Stimulated activated effector memory CD8-positive, alpha-beta T cell treated with anti-CD3 and anti-CD28 coated beads, Interleukin-12 subunit alpha, Interleukin-12 subunit beta, amount 100 ng/mL, for 72 hours (primary cell): ENCODE measurements at regions not wholly inside any gene's neighbourhood (a gene's known extent, or its start where the extent isn't known, plus 50 kb on each side); places are given as distances from the start of the nearest gene placed in this dataset.
"Not testable (repeated sequence)": the region's sequence is repeated elsewhere in the genome, so short reads cannot be mapped to it uniquely, and the experiment has no call there.

Source experiments
- ATAC-seq: fragments of 150-1000 bp; cut with Tn5 transposase; 2 replicates; pipeline ENCODE4 v1.10.0; 2021
- DNase-seq, 2 donors: peaks; one replicate each; pipeline ENCODE4 v3.0.0; 2021 to 2022; ENCODE audit warnings: low spot score in 2 of 2
- H3K27ac Mint-ChIP-seq: one replicate; pipeline ENCODE4 v1.8.0; 2022; ENCODE audit warnings: mild to moderate bottlenecking, mixed read lengths
- H3K36me3 Mint-ChIP-seq: one replicate; pipeline ENCODE4 v1.8.0; 2022; ENCODE audit warnings: mild to moderate bottlenecking, mixed read lengths
- H3K4me1 Mint-ChIP-seq: one replicate; pipeline ENCODE4 v1.8.0; 2022; ENCODE audit warnings: mixed read lengths
- H3K4me3 Mint-ChIP-seq: one replicate; pipeline ENCODE4 v1.8.0; 2022; ENCODE audit warnings: mild to moderate bottlenecking, mixed read lengths
- H3K9me3 Mint-ChIP-seq: one replicate; pipeline ENCODE4 v1.8.0; 2022; ENCODE audit warnings: mixed read lengths

DNA sequence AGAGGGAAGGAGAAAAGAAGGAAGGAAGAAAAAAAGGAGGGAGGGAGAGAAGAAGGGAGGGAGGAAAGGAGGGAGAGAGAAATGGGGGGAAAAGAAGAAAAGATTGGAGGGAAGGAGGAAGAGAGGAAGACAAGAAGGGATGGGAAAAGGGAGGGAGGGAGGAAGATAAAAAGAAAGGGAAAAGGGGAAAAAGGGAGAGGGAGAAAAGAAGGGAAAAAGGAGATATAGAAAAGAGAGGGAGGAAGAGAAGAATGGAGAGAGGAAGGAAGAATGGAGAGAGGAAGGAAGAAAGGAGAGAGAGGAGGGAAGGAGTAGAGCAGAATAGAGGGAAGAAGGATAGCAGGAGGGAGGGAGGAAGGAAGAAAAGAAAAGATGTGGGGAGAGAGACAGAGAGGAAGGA is 334.6 kb downstream of the TSHZ3 start:
- H3K4me1 Mint-ChIP-seq, result no peaks in the 10 kb centered on the region
- DNase-seq (no peak), ATAC-seq (no peak)
- no peak overlapping the region for H3K27ac Mint-ChIP-seq
- no peak overlapping the region for H3K4me3 Mint-ChIP-seq
- H3K9me3 Mint-ChIP-seq, result no peaks in the 10 kb centered on the region
- no peaks in the 10 kb centered on the region for H3K36me3 Mint-ChIP-seq

DNA sequence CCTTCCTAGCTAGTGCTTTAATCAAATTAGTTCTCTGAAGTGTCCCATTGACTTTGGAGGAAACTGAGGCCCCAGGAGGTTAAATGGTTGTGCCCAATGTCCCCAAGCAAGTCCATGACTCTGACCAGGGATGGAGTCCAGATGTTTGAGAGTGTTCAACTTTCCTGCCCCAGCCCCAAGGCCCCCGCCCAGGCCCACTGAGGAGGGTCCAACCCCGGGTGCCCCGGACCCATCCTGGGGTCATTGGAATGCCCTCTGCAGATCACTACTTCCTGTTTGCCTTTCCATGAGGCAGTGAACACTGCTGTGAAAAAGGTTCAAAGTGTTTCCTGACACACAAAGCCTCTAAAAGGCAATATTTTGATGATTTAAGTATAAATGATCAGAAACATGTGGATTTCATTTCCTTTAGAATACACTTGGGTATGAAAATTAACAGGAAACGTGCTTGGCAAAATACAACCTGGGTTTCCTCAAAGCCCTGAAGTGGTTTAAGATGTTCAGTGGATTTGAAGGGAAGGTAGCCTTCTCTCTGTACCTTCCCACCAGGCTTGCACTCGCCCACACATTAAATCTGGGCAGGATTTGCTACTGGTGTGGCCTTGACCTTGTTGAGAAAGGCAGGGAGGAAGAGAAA is 335.7 kb downstream of the TSHZ3 start:
- Mint-ChIP-seq H3K4me3 (no peak overlapping the region), H3K36me3 (no peaks in the 10 kb centered on the region), H3K27ac (no peak overlapping the region), H3K4me1 (no peaks in the 10 kb centered on the region), H3K9me3 (no peaks in the 10 kb centered on the region)
- DNase-seq (no peak), ATAC-seq (no peak)

DNA sequence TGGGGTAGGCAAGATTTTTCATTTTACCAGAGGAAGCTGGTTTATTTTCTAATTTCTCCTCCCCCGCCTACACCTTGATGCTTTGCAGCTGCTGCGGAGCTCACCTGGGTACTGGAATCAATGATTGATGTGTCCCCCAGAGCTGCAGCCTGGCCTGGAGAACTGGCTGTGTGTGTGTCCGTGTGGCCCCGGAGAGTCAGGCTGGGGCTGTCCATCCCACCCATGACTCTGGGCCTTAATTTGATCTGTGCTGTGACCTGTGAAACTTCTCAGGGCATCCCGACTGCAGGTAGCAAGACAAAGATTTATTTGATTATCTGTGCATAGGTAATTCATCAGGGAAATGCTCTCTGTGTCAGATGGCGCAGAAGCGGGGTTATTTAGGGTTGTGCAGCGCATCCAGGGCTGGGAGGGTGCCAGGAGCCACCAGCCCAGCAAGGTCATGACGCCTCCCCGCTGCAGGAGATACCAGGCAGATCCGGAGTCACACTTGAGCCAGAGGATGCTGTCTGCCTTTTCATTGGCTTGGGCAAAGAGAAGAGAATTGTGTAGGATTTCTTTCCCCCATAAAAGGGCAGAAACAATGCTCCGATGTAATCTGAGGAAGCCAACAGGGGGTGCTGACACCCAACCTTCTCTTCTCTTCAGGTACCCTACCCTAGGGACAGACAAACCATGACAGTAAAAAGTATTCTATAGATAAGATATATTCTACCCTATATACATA is 346.6 kb downstream of the TSHZ3 start:
- H3K9me3 Mint-ChIP-seq, result peaks cover 8% of the 10 kb centered on the region
- DNase-seq, result no peak
- H3K27ac Mint-ChIP-seq, result no peak overlapping the region
- H3K4me1 Mint-ChIP-seq, result no peaks in the 10 kb centered on the region
- no peaks in the 10 kb centered on the region for H3K36me3 Mint-ChIP-seq
- no peak overlapping the region for H3K4me3 Mint-ChIP-seq
- ATAC-seq, result no peak

DNA sequence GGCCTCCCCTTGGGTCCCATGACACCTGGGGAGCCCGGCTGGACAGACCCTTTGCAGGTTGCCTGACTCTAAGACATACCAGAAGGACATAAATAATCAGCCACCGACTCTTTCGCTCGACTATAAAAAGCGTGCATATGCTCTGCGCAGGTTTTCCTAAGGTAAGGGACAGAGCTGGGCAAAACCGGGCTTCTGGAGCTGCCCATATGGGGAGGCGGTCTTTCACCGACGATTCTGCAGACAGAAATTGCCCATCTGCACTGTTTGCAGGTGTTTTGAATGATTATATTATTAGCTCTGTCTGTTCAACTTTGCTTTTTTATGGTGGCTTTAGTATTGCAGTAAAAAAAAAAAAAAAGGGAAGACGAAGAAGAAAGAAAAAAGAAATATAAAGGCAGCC is 347.2 kb downstream of the TSHZ3 start:
- H3K4me3 Mint-ChIP-seq, result no peak overlapping the region
- peaks cover 8% of the 10 kb centered on the region for H3K9me3 Mint-ChIP-seq
- H3K4me1 Mint-ChIP-seq, result no peaks in the 10 kb centered on the region
- no peak overlapping the region for H3K27ac Mint-ChIP-seq
- ATAC-seq, result no peak
- H3K36me3 Mint-ChIP-seq, result no peaks in the 10 kb centered on the region
- DNase-seq, result no peak

DNA sequence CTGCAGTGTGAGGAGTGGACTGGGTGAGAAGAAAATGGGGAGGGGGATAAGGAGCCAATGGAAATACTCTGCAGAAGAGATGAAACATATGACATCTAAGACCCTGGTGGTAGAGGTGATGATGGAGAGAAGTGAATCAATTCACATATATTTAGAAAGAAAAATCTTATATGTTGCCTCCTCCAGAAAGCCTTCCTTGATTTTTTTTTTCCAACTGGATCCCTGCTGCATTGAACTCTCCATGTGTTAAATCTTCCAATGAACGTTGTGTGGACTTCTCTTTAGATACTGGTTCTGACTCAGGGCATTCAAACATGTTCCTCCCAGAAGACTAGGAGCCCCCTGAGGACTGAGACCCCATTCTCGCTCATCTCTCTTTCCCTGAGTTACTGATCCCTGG is 348.3 kb downstream of the TSHZ3 start:
- DNase-seq, result no peak
- H3K4me1 Mint-ChIP-seq, result no peaks in the 10 kb centered on the region
- H3K4me3 Mint-ChIP-seq, result no peak overlapping the region
- no peaks in the 10 kb centered on the region for H3K36me3 Mint-ChIP-seq
- peaks cover 8% of the 10 kb centered on the region for H3K9me3 Mint-ChIP-seq
- no peak for ATAC-seq
- H3K27ac Mint-ChIP-seq, result no peak overlapping the region

DNA sequence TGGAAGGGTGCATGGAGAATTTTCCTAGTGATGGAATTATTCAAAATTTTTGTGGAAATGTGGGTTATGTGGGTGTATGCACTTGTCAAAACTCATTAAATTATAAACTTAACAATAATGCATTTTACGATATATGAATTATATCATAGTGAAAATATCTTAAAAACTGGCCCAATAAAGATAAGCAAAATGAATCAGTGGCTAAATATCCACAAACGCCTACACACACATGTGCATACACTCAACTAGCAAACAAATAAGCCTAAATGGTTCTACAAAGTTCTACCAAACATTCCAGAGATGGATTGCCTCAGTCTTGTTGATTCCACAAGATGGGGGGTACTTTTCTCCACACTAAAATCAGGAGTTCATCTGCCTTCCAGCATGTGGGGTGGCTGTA is 349.5 kb downstream of the TSHZ3 start:
- H3K9me3 Mint-ChIP-seq, result peaks cover 3% of the 10 kb centered on the region
- no peak overlapping the region for H3K27ac Mint-ChIP-seq
- ATAC-seq (no peak), DNase-seq (no peak)
- no peaks in the 10 kb centered on the region for H3K36me3 Mint-ChIP-seq
- no peak overlapping the region for H3K4me3 Mint-ChIP-seq
- no peaks in the 10 kb centered on the region for H3K4me1 Mint-ChIP-seq

DNA sequence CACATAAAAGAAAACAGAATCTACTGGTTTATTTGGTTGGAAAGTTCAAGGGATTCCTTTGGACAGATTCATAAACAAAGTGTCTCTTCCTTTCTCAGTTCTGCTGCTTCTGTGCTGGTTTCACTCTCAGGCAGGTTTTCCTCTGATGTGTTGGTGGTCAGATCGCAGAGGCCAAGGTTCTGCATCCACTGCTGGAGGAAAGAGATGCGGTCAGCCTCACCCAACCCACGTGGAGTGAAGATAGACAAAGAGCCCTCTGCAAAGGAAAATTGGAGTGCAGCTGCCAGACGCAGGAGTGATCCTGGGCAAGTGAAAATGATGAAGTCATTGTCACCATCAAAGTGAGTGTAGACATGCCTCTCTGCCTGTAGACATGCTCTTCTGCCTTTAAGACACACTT is 352.0 kb downstream of the TSHZ3 start:
- H3K9me3 Mint-ChIP-seq, result no peaks in the 10 kb centered on the region
- no peaks in the 10 kb centered on the region for H3K36me3 Mint-ChIP-seq
- H3K27ac Mint-ChIP-seq, result no peak overlapping the region
- no peak for ATAC-seq
- H3K4me3 Mint-ChIP-seq, result no peak overlapping the region
- no peak for DNase-seq
- H3K4me1 Mint-ChIP-seq, result no peaks in the 10 kb centered on the region

DNA sequence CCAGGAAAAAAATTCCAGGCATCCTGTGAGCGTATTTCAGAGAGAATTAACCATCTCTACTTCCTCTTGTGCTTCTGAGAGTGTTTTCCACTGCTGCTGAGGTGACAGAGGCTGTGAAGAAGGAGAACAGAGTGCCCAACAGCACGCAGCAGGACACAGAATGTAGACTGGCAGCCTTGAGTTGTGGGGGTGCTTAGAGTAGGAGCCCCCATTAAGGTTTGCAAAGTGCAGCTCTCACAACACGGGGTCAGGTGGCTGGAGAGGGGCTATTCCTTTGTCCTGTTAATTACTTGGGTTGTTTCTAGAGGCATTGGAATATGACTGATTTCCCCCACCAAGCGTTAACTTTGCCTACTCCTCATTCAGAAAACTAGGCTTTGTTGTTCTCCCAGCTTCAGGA is 370.6 kb downstream of the TSHZ3 start:
- H3K4me1 Mint-ChIP-seq, result no peaks in the 10 kb centered on the region
- H3K27ac Mint-ChIP-seq, result no peak overlapping the region

DNA sequence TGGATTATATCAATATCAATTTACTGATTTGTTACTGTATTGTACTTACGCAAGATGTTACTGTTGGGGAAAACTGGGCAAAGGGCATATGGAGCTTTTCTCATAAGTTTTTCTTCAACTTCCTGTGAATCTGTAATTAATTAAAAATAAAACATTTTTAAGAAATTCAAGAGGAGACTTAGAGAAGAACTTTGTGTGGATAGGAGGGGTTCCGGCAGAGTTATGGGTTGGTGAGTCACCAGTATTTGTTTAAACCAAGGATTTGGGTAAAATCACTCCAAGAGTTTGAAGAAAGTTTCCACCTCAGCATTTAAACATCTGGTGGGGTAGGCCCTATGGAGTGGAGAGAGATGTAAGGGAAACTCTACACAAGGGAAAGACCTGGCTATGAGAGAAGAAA is 379.6 kb downstream of the TSHZ3 start:
- H3K36me3 Mint-ChIP-seq, result no peaks in the 10 kb centered on the region
- no peak overlapping the region for H3K4me3 Mint-ChIP-seq
- DNase-seq, result no peak
- no peaks in the 10 kb centered on the region for H3K4me1 Mint-ChIP-seq
- no peak overlapping the region for H3K27ac Mint-ChIP-seq
- no peaks in the 10 kb centered on the region for H3K9me3 Mint-ChIP-seq
- no peak for ATAC-seq

More for the DNA sequence above, 370.6 kb downstream of the TSHZ3 start:
- DNase-seq, result no peak
- Mint-ChIP-seq H3K36me3 (no peaks in the 10 kb centered on the region), H3K9me3 (peaks cover 3% of the 10 kb centered on the region), H3K4me3 (no peak overlapping the region)
- no peak for ATAC-seq

DNA sequence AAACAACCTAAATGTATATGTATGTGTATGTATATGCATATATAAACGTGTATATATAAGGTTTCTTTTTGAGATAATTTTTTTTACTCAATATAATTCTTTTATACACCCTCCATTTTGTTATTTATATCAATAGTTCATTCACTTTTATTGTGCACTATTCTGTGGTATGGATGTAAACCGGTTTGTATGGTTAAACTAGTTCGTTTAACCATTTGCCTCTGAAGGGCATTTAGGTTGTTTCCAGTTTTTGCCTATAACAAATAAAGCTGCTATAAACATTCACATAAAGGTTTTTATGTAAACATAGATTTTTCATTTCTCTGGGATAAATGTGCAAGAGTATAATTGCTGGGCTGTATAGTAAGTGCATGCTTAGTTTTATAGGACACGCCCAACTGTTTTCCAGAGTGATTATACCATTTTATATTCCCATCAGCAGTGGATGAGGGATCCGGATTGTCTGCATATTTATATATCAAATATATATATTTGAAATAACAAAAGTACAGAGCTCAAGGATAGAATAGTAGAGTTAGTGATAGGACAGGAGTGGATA is 380.3 kb downstream of the TSHZ3 start:
- H3K4me1 Mint-ChIP-seq, result no peaks in the 10 kb centered on the region
- DNase-seq, result no peak
- H3K27ac Mint-ChIP-seq, result no peak overlapping the region
- no peaks in the 10 kb centered on the region for H3K36me3 Mint-ChIP-seq
- no peaks in the 10 kb centered on the region for H3K9me3 Mint-ChIP-seq
- no peak overlapping the region for H3K4me3 Mint-ChIP-seq
- no peak for ATAC-seq

DNA sequence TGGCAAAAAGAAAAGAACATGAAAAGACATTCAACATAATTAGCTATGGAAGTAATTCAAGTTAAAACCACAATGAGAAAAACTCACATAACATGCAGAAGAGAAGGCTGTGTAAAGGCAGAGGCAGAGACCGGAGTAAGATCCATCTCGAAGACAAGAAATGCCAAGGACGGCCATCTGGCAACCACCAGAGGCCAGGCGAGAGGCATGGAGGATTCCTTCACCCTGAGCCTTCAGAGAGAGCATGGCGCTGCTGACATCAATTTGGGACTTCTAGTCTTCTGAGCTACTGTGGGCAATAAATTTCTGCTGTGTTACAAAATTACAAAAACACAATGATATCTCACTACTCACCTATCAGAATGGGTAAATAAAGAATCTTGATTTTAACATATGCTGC is 381.0 kb downstream of the TSHZ3 start:
- no peaks in the 10 kb centered on the region for H3K4me1 Mint-ChIP-seq
- H3K9me3 Mint-ChIP-seq, result no peaks in the 10 kb centered on the region
- no peak for ATAC-seq
- H3K36me3 Mint-ChIP-seq, result no peaks in the 10 kb centered on the region
- H3K4me3 Mint-ChIP-seq, result no peak overlapping the region
- no peak overlapping the region for H3K27ac Mint-ChIP-seq
- DNase-seq, result no peak

DNA sequence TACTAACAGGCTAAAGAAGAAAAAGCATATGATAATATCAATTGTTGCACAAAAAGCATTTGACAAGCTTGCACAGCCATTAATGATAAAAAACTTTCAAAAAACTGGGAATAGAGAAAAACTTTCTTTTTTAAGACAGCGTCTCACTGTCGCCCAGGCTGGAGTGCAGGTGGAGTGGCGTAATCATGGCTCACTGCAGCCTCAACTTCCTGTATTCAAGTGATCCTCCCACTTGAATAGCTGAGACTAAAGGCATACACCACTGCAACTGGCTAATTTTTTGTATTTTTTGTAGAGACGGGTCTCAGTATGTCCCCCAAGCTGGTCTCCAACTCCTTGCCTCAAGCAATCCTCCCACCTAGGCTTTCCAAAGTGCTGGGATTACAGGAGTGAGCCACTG is 382.8 kb downstream of the TSHZ3 start:
- no peaks in the 10 kb centered on the region for H3K36me3 Mint-ChIP-seq
- H3K4me3 Mint-ChIP-seq, result no peak overlapping the region
- no peaks in the 10 kb centered on the region for H3K9me3 Mint-ChIP-seq
- ATAC-seq, result no peak
- H3K27ac Mint-ChIP-seq, result no peak overlapping the region
- no peaks in the 10 kb centered on the region for H3K4me1 Mint-ChIP-seq
- DNase-seq, result no peak

DNA sequence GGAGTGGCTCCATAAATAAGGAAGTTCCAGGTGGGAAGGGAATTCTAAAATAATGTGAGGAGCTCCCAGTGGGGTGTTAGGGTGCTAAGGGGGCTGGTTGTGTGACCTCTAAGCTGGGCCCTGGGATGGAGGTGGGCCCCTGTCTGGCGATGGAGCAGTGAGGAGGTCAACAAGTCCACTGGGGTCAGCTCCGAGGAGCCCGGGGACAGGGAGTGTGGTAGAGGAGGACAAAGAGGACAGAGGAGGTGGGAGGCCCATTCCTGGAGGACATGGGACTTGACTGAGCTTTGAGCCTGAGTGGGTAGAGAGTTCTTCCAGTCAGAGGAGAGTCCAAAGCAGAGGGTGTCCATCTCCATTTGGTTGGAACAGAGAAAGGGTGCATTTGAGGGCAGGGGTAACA is 390.2 kb downstream of the TSHZ3 start:
- Mint-ChIP-seq H3K36me3 (no peaks in the 10 kb centered on the region), H3K4me1 (no peaks in the 10 kb centered on the region), H3K27ac (no peak overlapping the region), H3K4me3 (no peak overlapping the region), H3K9me3 (no peaks in the 10 kb centered on the region)
- ATAC-seq (peak; percentile 13), DNase-seq (no peak)

DNA sequence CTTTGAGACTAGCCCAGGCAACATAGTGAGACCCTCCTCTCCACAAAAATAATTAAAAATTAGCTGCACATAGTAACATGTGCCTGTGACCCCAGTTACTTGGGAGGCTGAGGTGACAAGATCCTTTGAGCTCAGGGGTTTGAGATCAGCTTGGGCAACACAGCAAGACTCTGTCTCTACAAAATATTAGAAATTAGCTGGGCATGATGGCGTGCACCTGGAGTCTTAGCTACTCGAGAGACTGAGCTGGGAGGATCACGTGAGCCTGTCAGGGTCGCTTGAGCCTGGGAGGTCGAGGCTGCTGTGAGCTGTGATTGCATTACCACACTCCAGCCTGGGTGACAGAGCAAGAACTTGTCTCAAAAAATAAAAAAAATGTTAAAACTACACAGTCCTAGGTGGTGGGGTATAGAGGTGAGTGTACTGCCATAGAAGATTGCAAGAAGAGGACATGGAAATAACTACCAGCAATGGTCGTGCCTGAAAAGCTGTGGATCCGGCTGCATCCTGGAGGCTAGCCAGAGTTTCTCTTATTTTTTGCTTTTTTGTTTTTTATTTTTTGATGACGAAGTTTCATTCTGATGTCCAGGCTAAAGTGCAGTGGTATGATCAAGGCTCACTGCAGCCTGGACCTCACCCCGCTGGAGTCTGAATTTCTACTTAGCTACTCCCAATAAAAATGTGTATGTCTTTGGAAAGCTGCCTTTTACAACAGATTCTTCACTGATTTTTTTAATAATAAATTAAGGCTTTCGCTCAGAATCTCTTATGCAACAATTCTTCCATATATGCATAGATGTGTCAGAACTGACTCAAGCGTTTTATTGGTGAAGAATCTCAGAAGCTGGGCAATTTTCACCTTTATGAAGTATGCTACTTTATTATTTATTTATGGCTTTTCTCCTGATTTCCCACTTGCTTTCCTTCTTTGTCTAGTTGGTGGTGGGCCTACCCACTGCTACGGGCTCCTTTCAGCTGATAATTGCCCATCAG is 393.8 kb downstream of the TSHZ3 start:
- ATAC-seq (no peak), DNase-seq (no peak)
- Mint-ChIP-seq H3K36me3 (no peaks in the 10 kb centered on the region), H3K4me3 (no peak overlapping the region), H3K4me1 (no peaks in the 10 kb centered on the region), H3K27ac (no peak overlapping the region), H3K9me3 (no peaks in the 10 kb centered on the region)

DNA sequence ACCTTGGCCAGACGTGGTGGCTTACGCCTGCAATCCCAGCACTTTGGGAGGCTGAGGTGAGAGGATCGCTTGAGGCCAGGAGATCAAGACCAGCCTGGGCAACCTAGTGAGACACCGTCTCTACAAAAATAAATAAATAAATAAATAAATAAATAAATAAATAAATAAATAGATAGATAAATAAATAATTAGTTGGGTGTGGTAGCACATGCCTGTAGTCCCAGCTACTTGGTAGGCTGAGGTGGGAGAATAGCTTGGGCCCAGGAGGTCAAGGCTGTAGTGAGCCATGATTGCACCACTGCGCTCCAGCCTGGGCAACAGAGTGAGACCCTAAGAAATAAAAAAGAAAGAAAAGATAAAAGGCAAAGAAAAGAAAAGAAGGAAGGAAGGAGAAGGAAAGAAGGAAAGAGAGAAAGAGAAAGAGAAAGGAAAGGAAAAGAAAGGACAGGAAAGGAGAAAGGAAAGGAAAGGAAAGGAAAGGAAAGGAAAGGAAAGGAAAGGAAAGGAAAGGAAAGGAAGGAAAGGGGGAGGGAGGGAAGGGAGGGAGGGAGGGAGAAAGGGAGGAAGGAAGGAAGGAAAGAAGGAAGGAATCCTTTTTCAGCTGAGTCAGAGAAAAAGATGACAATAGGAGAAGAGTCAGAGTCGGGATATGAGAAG is 404.8 kb downstream of the TSHZ3 start:
- not testable (repeated sequence) for DNase-seq, H3K27ac Mint-ChIP-seq, H3K4me3 Mint-ChIP-seq, H3K36me3 Mint-ChIP-seq, ATAC-seq, H3K9me3 Mint-ChIP-seq, H3K4me1 Mint-ChIP-seq
